ENCODE measurements at regions not wholly inside any gene's neighbourhood (a gene's known extent, or its start where the extent isn't known, plus 50 kb on each side); places are given as distances from the start of the nearest gene placed in this dataset.

DNA sequence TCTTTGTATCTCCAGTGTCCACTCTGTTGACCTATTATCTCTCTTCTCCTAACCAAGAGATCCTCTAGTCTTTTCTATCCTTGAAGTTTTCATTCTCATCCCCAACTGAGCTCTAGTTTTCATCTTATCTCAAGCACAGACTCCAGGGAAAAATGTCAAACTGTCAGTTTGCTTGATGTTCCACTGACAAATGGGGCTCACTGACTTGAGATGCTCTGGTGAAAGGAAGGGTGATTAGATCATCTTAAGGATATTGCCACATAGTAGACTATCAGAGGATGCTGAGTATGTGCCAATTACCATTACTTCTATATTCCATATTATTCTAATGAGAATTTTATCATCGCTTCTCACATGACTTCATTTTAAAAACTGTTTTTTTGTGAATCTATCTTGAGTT lies 2008.2 kb downstream of the ARAP2 start:
- TF ChIP-seq, protein P1, sequence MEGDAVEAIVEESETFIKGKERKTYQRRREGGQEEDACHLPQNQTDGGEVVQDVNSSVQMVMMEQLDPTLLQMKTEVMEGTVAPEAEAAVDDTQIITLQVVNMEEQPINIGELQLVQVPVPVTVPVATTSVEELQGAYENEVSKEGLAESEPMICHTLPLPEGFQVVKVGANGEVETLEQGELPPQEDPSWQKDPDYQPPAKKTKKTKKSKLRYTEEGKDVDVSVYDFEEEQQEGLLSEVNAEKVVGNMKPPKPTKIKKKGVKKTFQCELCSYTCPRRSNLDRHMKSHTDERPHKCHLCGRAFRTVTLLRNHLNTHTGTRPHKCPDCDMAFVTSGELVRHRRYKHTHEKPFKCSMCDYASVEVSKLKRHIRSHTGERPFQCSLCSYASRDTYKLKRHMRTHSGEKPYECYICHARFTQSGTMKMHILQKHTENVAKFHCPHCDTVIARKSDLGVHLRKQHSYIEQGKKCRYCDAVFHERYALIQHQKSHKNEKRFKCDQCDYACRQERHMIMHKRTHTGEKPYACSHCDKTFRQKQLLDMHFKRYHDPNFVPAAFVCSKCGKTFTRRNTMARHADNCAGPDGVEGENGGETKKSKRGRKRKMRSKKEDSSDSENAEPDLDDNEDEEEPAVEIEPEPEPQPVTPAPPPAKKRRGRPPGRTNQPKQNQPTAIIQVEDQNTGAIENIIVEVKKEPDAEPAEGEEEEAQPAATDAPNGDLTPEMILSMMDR (IDR thresholded peaks at IDR 0.05): no peak
- TF ChIP-seq ZFX (IDR thresholded peaks at IDR 0.05; ENCODE audit: borderline replicate concordance): no peak

Measured in 22Rv1 (cell line).